GM10266 (cell line): ENCODE measurements at regions not wholly inside any gene's neighbourhood (a gene's known extent, or its start where the extent isn't known, plus 50 kb on each side); places are given as distances from the start of the nearest gene placed in this dataset.

Experiments used
- DNase-seq: peaks from one replicate; pipeline ENCODE4 v3.0.0; 2012; ENCODE audit errors: extremely low spot score
- TF ChIP-seq, protein P1 (sequence below): IDR thresholded peaks from 2 replicates; pipeline ENCODE4 v1.5.1; 2012; ENCODE audit warnings: mild to moderate bottlenecking, low read depth; ENCODE audit not compliant: control insufficient read depth, insufficient read depth; ENCODE audit errors: missing control alignments

DNA sequence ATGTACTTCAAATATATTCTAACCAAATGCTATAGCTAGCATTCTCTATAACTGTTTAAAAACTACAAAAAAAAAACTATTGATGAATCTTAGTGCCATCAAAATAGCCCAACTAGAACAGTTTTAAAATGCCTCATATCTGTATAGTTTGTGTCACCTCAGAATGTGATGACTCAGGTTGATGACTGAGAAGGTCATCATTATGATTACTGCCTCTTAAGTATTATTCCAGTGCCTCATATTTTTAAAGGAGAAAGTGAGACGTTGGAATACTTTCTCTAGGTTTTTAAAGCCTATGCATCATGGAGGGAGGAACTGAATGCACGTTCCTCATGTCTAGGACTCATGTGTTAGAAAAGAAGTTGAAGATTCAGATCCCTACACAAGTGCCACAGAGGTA, 88.2 kb downstream of the TMA16 start:
- DNase-seq = no peak
- TF ChIP-seq, protein P1, sequence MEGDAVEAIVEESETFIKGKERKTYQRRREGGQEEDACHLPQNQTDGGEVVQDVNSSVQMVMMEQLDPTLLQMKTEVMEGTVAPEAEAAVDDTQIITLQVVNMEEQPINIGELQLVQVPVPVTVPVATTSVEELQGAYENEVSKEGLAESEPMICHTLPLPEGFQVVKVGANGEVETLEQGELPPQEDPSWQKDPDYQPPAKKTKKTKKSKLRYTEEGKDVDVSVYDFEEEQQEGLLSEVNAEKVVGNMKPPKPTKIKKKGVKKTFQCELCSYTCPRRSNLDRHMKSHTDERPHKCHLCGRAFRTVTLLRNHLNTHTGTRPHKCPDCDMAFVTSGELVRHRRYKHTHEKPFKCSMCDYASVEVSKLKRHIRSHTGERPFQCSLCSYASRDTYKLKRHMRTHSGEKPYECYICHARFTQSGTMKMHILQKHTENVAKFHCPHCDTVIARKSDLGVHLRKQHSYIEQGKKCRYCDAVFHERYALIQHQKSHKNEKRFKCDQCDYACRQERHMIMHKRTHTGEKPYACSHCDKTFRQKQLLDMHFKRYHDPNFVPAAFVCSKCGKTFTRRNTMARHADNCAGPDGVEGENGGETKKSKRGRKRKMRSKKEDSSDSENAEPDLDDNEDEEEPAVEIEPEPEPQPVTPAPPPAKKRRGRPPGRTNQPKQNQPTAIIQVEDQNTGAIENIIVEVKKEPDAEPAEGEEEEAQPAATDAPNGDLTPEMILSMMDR = no peak

DNA sequence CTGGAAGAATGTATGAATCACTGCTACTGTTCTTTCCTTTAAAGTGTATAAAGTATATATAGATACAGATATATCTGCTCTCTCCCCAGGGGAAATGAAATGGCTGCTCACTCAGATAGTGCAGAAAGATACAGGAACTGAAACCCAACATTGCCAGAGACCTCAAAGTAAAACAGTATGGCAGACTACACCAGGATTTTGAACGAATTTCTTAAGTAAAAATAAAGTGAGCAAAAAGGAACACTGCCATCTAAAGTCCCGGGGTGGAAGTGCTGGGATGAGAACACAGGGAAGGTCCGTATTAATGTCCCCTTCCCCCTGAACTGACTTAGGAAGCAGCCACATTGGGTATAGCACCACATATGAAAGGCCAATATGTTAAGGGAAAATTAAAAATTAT, 93.4 kb downstream of the TMA16 start:
- TF ChIP-seq, protein P1 = no peak
- DNase-seq = no peak

DNA sequence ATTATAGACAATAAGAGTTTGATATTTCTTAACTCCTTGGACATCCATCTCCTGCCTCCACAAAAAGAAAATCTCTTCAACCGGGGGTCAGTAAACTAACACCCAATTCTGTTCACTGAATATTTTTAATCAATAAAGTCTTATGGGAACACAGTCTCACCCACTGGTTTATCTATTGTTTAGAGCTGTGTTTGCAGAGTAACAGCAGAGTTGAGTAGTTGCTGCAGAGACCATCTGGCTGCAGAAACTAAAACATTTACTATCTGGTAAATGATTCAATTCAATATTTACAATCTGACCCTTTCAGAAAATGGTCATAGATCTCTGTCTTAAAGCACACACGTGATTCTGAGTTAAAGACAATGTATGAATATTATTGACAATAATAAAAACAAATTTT, 94.0 kb downstream of the TMA16 start:
- TF ChIP-seq, protein P1 = no peak
- no peak for DNase-seq

DNA sequence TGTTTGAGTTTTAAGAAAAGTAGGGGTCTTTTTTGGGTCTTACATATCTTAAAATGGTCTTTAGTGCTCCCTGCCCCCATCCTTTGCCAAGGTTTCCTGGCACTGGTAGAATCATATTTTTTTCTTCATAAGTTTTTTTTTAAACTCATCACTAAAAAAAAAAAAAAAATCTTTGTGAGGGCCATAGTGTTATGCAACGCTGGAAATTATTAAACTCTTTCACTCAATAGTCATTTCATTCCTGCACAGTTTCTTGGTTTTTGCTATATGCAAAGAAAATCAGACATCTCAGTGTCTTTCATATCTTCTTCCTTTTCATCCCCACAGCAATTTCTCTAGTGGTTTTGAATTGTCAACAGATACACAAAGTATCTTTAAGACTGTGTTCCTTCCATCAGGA, 95.6 kb downstream of the TMA16 start:
- TF ChIP-seq, protein P1 = no peak
- no peak for DNase-seq

DNA sequence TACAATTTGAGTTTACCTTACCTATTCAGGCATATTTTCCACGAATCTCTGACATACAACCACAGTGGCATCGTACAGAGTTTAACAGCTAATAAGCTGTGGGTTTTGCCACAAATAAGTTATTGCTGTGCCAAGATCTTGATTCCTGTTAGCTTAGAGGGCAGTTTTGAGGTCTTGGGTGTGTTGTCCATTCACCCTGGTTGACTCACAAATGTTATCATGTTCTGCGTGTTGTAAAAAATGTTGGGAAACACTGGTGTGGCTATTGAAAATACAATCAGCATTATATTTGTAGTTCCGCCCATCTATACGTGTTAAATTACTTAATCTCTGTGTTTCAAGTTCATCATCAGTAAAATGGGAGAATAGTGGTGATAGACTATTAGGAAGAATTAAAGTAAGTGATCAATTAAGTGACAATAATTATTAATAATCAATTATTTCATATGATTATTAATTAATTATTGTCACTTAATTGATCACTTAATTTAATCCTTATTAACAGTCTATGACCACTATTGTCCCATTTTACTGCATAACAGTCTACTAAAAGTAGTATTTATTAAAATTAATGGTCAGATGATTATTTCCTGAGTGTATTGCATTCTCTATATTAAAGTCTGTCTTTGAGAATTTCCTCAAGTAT, 96.3 kb downstream of the TMA16 start:
- no peak for DNase-seq
- TF ChIP-seq, protein P1 = no peak

DNA sequence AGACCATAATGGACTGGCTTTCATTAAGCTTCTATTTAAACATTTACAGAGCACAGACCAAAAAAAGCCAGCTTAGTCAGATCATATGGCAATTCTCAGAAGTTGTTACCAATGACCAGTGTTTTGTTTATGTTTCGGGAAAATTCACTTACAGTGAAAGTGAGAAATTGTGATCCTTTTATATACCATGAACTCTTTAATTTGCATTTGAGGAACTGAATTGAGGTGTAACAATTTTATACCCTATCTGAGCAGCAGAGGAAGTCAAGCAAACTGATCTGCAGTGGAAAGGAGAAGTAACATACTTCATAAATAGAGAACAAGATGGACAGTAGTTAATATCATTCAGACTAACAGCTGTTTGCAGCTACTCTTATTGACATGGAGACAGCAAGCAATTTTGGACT, 97.1 kb downstream of the TMA16 start:
- peak; percentile 22 for DNase-seq
- TF ChIP-seq, protein P1 = peak; percentile 14

DNA sequence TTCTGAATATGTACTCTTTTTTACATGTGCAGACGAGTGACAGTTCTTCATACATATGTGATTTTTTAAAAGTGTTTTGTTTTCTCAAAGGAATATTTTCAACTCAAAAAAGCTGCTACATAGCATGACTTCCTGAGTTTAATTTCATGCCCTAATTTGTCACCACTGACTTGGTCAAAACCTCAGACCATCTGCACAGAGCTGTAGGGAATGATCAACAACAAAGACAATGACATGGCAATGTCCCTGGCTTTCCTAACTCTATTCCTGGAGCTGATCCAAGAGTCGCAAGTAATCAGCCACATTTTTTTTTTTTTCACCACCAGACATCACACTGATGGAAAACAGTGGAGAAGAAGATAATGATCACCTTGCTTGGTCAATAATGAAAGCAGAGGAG, 97.7 kb downstream of the TMA16 start:
- TF ChIP-seq, protein P1 = no peak
- DNase-seq = no peak
